Progenitor cell of endocrine pancreas (in vitro differentiated cells): ENCODE measurements at regions not wholly inside any gene's neighbourhood (a gene's known extent, or its start where the extent isn't known, plus 50 kb on each side); places are given as distances from the start of the nearest gene placed in this dataset.

Experiments used
- DNase-seq: peaks from one replicate; pipeline ENCODE4 v3.0.0; 2021; ENCODE audit warnings: low spot score; ENCODE audit not compliant: unreplicated experiment
- H3K27ac Mint-ChIP-seq: 2 replicates; pipeline ENCODE4 v1.8.0; 2021; ENCODE audit warnings: mild to moderate bottlenecking, moderate library complexity, mixed read lengths
- H3K27me3 Mint-ChIP-seq: 2 replicates; pipeline ENCODE4 v1.8.0; 2021; ENCODE audit warnings: mixed read lengths
- H3K36me3 Mint-ChIP-seq: 2 replicates; pipeline ENCODE4 v1.8.0; 2022; ENCODE audit warnings: mixed read lengths; ENCODE audit not compliant: insufficient read depth
- H3K4me1 Mint-ChIP-seq: 2 replicates; pipeline ENCODE4 v1.8.0; 2021; ENCODE audit warnings: low read depth, mixed read lengths
- H3K4me3 Mint-ChIP-seq: 2 replicates; pipeline ENCODE4 v1.8.0; 2021; ENCODE audit warnings: low read depth, mild to moderate bottlenecking, moderate library complexity, mixed read lengths
- H3K9me3 Mint-ChIP-seq: 2 replicates; pipeline ENCODE4 v1.8.0; 2021; ENCODE audit warnings: low read depth, mixed read lengths
- TF ChIP-seq, protein P1 (sequence below): fragments of 200-600 bp; sonication (generic); IDR thresholded peaks from one replicate; pipeline ENCODE4 v1.5.0; 2021; ENCODE audit warnings: antibody characterized with exemption, mild to moderate bottlenecking; ENCODE audit not compliant: unreplicated experiment

DNA sequence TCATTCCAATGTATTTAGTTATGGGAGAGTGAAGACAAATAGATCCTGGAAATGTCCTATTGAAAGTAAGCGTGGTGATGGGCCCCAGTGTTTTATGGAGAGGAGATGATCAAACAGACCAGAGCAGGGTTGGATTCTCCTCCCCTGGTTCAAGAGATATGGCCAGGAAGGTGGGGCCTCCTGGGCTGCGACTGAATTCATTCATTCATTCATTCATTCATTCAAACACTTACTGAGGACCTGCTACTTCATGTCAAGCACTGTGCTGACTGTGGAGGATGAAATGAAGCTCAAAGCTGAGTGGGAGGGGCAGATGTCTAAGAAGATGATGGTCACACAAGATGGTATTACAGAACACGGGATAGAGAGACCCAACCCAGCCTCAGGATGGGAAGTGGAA, 71.5 kb upstream of the TNR start:
- Mint-ChIP-seq H3K36me3 (peaks cover 1% of the 10 kb centered on the region), H3K4me1 (peaks cover 10% of the 10 kb centered on the region), H3K4me3 (no peak overlapping the region), H3K27me3 (no peaks in the 10 kb centered on the region), H3K9me3 (peaks cover 3% of the 10 kb centered on the region), H3K27ac (no peak overlapping the region)
- DNase-seq = no peak
- TF ChIP-seq, protein P1, sequence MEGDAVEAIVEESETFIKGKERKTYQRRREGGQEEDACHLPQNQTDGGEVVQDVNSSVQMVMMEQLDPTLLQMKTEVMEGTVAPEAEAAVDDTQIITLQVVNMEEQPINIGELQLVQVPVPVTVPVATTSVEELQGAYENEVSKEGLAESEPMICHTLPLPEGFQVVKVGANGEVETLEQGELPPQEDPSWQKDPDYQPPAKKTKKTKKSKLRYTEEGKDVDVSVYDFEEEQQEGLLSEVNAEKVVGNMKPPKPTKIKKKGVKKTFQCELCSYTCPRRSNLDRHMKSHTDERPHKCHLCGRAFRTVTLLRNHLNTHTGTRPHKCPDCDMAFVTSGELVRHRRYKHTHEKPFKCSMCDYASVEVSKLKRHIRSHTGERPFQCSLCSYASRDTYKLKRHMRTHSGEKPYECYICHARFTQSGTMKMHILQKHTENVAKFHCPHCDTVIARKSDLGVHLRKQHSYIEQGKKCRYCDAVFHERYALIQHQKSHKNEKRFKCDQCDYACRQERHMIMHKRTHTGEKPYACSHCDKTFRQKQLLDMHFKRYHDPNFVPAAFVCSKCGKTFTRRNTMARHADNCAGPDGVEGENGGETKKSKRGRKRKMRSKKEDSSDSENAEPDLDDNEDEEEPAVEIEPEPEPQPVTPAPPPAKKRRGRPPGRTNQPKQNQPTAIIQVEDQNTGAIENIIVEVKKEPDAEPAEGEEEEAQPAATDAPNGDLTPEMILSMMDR = no peak

DNA sequence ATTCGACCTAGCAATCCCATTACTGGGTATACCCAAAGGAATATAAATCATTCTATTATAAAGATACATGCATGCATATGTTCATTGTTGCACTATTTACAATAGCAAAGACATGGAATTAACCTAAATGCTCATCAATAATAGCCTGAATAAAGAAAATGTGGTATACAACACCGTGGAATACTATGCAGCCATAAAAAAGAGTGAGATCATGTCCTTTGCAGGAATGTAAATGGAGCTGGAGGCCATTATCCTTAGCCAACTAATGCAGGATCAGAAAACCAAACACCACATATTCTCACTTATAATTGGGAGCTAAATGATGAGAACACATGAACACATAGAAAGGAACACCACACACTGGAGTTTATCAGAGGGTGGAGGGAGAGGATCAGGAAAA, 69.5 kb upstream of the TNR start:
- peaks cover 26% of the 10 kb centered on the region for H3K4me1 Mint-ChIP-seq
- no peak for DNase-seq
- TF ChIP-seq, protein P1 = no peak
- H3K9me3 Mint-ChIP-seq = no peaks in the 10 kb centered on the region
- H3K36me3 Mint-ChIP-seq = no peaks in the 10 kb centered on the region
- no peak overlapping the region for H3K27ac Mint-ChIP-seq
- peaks cover 5% of the 10 kb centered on the region for H3K27me3 Mint-ChIP-seq
- H3K4me3 Mint-ChIP-seq = no peak overlapping the region

DNA sequence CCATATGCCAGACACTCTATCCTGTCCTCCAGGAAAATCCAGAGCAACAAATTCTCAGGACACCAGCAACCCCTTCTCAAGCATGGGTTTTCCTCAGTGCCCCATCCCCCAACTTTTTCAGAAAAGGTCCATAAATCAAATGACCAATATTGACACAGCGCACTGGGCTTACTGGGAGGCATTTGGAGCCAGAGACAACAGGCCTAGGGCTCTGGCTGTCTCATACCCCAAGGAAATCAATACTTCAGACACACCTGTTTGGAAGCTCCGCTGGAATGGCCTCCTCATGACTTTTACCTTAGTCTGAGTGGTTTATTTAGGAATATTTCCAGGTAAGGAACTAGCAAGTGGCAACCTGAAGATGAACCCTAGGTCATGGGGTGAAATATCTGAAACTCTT, 66.9 kb upstream of the TNR start:
- Mint-ChIP-seq H3K4me3 (no peak overlapping the region), H3K9me3 (no peaks in the 10 kb centered on the region), H3K36me3 (no peaks in the 10 kb centered on the region), H3K27me3 (peaks cover 13% of the 10 kb centered on the region), H3K27ac (no peak overlapping the region), H3K4me1 (peaks cover 26% of the 10 kb centered on the region)
- DNase-seq = no peak
- TF ChIP-seq, protein P1 = no peak

DNA sequence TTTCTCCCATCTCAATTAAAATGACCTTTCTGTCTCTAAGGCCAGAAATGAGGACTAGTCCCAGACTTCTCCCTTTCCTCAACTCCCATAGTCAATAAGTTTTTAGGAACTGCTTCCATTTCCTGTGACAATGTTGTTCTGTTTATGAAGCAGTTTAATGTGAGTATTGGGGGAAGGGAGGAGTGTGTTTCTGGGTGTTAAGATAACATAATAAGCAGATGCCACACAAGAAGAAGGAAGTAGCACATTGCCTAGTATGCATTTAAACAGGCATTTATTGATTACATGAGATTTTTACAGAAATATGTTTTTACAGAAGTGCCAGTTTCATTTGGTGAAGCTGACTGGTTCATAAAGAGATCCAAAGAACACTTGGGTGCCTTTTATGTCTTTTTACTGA, 65.6 kb upstream of the TNR start:
- DNase-seq = no peak
- Mint-ChIP-seq H3K4me1 (peaks cover 26% of the 10 kb centered on the region), H3K36me3 (no peaks in the 10 kb centered on the region), H3K4me3 (no peak overlapping the region), H3K9me3 (no peaks in the 10 kb centered on the region), H3K27ac (no peak overlapping the region), H3K27me3 (peaks cover 13% of the 10 kb centered on the region)
- TF ChIP-seq, protein P1 = no peak

DNA sequence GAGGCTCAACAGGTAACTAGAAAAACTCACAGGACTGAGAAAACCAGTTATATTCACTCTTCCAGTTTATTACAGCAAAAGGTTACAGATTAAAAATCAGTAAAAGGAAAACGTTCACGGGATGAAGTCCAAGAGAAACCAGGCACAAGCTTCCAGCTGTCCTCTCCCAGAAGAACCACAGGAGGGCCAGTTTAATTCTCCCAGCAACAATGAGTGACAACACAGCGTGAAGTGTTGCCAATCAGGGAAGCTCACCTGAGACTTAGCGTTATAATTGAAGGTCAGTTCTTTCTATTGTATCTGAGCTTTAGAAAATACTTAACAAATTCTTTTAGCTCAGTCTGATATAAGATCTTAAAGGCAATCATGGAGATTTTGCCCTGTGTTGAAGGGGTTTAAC, 65.2 kb upstream of the TNR start:
- TF ChIP-seq, protein P1 = no peak
- no peak for DNase-seq
- H3K4me3 Mint-ChIP-seq = no peak overlapping the region
- H3K27me3 Mint-ChIP-seq = peaks cover 13% of the 10 kb centered on the region
- H3K27ac Mint-ChIP-seq = no peak overlapping the region
- no peaks in the 10 kb centered on the region for H3K9me3 Mint-ChIP-seq
- no peaks in the 10 kb centered on the region for H3K36me3 Mint-ChIP-seq
- H3K4me1 Mint-ChIP-seq = peaks cover 28% of the 10 kb centered on the region
